GM21576 (cell line): ENCODE measurements at regions not wholly inside any gene's neighbourhood (a gene's known extent, or its start where the extent isn't known, plus 50 kb on each side); places are given as distances from the start of the nearest gene placed in this dataset.
A peak's percentile ranks its signal among the peaks of the same experiment; 100 is the strongest.

ENCODE experiments used
- ATAC-seq: cut with Tn5 transposase; IDR thresholded peaks from one replicate; pipeline ENCODE4 v1.9.1; 2021; ENCODE audit warnings: mild to moderate bottlenecking, moderate library complexity; ENCODE audit not compliant: unreplicated experiment

DNA sequence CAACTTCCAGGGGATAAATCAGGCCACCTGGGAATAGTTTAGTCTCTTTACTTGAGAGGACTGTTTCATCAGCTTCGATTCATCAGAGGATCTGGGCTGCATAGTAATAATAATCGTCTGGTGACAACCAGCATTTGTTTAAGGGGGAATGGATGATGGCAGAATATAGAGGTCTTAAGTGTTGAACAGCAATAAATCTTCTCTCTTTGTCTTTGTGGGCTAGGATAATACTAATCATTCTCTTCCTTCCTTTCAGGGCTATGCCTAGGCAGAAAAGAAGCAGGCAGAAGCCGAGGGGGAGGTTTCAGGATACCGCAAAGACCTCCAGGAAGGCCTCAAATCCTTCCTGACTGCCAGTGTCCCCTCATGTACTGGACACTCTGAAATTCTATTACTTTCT is 150.4 kb upstream of the GAREM1 start:
- no peak for ATAC-seq

DNA sequence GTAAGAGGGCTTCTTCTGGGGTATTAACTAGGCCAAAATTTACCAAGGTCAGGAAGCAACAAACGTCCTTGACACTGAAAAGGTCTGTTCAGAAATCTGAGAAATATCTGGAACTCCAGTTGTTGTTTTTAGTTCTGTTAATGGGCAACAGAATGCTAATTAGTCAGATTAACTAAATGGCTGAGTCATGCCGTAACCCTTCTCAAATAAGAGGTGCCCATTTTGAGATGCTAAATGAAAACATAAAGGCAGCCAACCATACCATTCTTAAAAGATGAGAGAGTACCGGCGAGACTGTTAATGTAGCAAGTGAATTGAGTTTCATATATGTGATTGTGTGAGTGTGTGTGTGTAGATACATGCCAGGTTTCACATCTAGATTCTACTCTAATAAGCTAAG is 147.9 kb upstream of the GAREM1 start:
- ATAC-seq, result no peak

DNA sequence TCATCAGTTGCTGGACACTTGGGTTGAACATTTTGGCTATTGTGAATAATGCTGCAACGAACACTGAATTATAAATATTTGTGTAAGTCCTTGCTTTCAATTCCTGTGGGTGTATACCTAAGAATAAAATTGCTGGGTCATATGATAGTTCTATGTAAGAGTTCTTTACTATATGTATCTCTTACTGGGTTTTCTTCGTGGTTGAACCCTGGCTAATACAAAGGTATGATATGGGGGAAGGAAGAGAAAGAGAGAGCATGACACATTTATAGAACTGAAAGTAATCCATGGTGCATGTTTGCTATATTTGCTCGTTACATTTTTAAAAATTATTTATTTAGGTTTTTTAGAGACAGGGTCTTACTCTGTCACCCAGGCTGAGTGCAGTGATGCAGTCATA is 143.1 kb upstream of the GAREM1 start:
- no peak for ATAC-seq

DNA sequence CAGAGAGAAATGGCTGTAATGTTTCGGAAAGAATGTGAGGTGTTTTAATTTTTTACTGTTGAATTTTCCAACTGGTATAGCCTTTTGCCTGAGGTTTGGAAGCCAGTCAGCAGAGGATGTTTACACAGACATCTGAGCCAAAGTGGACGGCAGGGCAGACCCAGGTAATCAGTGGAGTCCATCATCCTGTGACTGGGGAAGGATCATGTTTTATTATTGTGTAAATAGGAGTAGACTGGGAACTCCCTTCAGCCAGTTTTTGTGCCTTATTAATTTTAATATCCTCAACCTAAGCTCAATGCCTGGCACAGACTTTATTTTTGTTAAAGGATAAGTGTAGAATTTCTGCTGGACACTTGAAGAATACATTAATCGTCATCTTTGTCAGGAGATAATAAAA is 142.0 kb upstream of the GAREM1 start:
- no peak for ATAC-seq

DNA sequence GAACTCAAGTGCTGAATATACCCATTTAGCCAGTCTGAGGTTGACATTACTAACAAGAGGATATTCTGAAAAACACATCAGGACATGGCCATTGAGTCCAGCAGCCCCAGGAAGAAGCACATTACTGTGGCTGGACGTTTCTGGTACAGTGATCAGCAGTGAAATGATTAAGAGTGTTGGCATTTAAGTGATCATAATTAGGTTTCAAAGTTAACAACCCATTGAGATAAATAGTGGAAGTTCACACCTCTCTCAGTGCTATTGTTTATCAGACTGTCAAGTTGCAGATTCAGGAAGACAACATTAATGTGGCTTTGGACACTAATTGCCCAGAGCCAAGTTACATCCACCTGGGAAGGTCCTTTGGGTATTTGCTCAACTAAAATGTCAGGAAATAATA is 139.5 kb upstream of the GAREM1 start:
- ATAC-seq, result no peak

DNA sequence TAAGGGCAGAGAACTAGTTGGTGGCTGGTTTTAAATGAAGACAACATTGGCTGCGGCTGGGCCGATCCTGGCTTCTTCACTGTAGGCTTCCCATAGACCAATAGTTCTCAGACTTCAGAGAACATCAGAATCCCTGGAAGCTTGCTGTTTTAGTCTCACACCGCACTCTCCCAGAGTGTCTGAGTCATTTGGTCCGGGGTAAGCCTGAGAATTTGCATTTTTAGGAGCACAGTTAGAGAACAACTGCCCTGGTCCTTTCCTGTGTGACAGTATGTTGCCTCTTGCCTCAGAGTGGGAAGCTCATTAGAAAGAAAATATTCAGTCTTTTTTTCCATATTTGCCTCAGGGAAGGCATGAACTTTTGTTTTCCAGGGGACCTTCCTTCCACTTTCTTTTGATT is 137.1 kb upstream of the GAREM1 start:
- no peak for ATAC-seq

DNA sequence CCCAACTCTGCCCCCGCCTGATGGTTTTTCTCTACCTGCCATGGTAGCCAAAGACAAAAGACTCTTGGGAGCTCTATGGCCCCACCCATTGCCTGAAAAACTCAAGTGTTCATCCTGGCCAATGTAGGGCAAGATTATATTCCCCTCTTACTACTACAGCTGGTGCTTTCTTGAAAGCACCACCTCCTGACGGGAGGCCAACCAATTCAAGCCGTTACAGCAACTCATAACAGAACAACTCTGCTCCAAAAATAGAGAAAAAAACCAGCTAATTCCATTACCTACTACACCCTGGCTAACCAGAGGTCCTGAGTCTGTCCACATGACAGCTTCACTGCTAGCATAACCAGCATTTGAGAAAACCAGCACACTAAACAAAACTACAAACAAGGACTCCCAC is 127.5 kb upstream of the GAREM1 start:
- ATAC-seq, result no peak

DNA sequence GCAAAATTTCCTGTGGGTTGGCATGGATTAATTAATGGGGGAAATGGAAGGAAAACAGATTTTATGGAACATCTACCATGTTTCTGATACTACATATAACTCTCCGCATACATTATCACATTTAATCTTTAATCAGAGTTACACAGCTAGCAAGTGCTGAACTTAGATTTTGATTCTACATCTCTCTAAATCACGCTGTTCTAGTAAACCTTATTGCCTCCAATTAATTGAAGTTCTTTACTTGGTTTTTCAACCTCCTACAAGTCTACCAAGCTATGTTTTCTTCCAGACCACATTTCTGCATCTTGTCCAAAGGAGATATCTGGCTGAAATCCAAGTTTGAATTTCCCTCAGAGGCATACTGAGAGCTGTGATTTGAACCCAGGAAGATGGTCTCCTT is 125.8 kb upstream of the GAREM1 start:
- no peak for ATAC-seq

DNA sequence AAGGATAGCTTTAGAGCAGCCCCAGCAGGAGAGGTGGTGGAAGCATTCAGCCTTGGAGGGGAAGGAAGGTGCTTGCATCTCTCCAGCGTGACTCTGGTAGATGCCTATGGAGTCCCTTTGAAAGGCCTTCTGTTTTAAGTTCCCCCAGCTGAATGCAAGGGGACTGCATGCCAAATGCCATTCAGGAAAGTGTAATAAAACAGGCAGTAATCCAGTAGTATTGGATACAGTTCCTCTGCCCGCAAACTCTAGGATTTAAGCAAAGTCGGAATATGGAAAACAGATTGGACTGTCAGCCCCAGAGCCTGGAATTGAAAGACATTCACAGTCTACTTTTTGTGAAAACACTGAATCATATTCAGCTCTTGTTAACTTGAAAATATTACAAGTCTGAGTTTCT is 125.2 kb upstream of the GAREM1 start:
- ATAC-seq, result no peak

DNA sequence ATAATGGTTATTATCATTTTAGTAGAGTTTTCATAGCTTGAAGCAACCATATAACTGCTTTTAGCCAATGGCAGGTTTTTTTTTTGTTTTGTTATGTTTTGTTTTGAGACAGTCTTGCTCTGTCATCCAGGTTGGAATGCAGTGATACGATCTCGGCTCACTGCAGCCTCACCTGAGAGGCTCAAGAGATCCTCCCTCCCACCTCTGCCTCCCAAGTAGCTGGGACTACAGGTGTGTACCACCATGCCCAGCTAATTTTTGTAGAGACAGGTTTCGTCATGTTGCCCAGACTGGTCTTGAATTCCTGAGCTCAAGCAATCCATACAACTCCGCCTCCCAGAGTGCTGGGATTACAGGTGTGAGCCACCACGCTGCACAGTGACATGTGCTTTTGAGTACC is 117.5 kb upstream of the GAREM1 start:
- no peak for ATAC-seq

DNA sequence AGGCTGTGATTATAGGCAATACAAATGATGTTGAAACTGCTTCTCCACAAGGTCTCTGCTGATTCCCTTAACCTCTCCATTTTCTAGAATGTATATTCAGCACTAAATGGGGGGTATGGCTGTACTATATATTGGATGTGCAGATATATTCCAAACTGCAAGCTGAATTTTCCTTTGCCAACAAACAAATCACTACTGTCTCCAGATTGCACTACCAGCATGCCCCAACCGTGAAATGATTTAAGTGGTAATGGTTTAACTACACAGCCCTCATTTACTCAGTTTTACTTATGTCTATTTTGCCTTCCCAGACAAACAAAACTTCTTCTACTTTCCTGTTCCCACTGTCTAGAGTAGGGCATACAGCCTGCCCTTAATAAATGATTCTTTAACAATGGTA is 112.7 kb upstream of the GAREM1 start:
- no peak for ATAC-seq

DNA sequence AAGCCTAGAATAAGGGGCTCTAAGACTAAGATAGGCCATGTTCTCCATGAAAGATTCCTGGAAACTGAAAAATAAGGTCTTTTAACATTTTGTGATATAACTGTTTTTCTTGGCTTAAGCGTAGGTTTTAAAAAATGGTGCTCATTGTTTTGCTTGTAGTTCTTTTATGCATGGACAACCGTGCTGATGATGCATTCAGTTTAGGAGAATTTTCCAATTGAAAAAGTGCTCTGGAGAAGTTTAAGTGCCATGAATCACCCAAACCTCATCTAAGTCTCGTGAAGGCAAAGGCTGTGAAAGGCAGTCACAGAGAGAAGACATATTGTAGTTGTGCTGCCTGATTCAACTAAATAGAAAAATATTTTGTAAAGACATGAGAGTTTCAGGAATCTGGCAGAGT is 111.8 kb upstream of the GAREM1 start:
- no peak for ATAC-seq

DNA sequence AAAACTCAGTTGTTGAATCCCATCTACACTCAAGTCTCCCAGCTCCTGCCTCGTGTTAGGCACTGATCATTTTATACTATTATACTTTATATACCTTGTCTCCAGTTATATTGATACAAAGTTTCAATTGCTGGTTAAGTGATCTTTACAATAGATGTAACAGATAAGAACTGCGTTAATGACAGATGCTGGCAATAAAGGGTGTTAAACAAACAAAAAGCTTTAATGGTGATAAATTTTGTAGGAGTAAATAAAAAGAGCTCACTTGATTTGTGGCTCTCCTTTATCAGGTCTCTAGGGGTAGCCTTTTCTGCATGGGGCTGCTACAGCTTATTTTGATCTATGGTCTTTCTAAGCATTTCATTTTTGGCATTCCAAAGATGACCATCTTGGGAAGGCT is 106.9 kb upstream of the GAREM1 start:
- ATAC-seq, result no peak

DNA sequence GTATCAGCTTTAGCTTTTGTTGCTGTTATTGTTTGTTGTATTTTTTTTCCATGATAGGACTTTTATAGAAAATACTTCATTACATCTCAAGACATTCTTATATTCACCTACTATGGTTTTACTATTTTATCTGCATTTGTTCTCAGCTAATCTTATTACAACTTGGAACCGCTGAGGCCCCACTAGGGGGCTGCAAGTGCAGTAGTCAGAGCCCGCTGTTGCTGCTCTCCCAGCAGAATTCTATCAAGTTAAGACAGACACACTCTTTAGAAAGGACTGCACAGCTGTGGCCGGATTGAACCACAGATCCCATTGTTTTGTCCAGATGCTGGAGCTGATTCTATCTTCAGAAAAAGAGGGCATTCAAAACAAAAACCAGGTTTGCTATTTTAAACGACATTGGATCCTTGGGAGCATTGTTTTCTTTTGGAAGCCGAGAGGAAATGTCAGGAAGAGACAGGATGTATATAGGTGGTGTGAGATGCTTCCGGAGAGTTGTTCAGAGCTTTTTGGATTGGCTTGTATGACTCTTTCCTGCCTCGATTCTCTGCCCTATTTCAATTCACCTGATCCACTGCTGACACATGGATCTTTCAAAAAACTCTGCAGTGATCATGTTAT is 105.7 kb upstream of the GAREM1 start:
- no peak for ATAC-seq

DNA sequence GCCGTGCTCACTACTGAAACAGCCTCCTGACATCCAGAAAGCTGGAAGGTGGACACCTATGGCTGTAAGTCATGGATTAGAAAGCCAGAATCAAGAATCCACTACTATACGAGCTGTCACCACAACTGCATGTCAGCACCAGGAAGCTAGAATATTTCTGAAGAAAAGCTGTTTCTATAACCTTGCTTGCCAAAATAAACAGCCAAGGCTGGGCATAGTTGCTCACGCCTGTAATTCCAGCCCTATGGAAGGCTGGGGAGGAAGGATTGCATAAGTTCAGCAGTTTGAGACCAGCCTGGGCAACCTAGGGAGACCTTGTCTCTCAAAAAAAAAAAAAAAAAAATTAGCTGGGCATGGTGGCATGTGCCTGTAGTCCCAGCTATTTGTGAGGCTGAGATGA is 96.3 kb upstream of the GAREM1 start:
- no peak for ATAC-seq

DNA sequence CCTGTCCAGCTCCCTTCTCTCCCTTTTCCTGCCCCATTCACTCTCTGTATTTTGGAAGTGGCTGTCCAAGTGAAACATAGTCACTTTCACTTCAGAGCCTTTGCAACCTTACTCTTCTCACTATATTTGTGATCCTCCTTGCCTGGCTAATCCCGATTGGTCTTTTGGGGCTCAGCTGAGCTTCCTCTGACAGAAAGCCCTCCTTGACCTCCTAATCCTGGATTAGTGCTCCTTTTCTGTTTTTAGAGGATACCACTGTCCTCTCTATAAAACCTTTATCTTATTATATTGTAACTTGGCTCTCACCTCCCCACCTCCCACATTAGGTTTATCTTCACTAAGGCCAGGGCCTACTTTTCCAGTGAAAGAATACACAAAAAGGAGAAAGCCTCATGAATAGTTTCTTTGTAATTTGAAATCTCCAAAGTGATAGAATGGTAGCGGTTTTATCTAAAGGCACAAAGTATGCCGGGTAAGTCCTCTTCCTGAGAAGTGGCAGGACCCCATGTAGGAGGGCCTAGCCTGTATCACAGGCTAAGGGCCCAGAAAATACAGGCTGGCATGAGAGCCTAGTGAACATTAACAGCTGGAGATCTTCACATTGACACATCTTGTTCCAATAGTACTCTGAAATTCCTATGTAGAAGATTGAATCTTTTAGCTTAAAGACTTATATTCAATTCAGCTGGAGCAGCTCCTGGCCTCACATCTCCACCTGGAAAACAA is 83.1 kb upstream of the GAREM1 start:
- ATAC-seq, result no peak

DNA sequence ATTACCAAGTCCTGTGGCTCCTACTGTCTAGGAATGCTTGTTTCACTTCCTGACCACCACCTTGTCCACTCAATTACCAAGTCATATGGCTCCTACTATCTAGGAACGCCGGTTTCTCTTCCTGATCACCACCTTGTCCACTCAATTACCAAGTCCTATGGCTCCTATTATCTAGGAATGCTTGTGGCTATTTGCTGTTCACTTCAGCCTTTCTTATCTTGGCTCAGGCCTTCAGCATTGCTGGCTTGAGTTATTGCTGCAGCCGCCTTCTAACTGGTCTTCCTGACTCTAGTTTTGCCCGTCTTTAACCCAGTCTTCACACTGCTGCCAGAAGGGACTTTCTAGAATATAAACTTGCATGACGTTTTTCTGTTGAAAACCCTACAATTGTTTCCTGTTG is 82.5 kb upstream of the GAREM1 start:
- ATAC-seq, result no peak

DNA sequence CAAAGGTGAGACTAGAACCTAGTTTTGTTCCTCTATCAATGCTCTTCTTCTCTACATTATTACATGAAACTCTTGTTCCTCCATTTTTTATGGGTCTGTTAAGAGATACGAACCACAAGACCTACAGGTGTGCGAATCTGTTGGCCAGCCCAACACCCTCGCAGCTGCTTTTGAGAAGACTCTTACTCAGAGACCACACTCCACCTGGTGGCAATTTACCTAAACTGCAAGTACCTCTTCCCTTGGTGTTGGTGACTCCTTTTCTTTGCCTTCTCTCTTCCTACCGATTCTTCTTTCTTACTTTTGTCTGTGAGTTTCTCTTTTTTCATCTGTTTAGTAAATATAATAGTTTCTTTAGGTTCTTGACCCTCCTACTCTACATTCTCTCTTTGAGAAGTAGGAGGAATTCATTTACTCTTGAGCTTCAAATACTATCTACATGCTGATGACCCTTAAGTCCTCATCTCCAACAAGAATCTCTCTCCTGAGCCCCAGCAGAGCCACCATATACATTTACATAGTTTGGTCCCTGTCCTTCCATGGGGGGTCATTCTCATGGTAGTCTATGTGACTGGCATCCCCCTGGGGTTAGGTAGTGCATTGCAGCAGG is 81.8 kb upstream of the GAREM1 start:
- peak; percentile 89 for ATAC-seq

DNA sequence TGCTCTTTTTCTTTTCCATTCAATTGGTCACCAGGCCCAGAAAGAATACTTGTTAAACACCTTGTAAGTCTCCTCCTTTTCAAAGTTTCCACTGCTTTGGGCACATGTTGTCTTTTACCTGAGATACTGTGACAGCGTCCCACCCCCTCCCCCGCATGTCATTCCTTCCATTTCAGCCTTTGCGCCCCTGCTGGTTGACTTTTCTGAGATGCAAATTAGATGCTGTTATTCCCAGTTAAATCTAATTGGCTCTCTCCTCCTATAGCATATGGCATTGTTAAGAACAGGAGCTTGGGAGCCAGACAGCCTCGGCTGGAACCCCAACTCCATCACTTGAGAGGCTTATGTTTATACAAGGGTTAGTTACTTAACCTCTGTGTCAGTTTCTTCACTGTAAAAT is 80.3 kb upstream of the GAREM1 start:
- no peak for ATAC-seq

DNA sequence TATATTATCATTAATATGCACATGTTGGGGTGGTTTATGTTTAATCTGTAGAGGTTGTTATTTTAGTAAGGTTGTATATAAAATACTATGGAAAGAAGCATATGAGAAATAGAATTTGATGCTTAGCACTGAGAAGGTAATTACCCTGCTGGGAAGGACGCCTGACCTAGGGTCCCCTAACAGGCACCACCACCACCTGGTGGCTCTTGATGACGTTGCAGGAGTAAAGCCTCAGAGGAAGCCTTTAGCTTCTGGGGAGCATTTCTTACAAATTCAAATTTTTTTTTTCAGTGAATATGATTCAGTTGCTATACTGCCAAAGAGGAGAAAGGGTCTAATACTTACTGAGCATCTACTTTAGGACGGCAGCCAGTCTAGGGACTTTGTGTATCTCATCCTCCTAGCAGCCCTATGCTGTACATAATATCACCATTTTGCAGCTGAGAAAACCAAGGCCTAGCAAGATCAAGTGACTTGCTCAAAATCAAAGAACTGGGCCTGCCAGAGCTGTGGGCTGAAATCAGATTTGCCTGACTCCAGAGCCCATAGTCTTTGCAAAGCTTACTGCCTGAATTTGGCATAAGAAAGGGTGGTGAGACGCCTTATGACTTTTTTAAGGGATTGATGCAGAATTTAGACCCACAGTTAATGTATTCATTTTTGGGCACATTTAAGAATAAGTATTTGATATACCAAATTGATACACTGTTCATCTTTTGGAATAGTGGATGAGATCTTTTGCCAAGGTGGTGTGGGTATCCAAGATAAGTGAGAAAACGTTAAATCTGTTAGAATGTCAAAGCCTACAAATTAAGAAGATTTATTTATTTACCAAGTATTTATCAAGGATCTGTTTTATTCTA is 78.8 kb upstream of the GAREM1 start:
- ATAC-seq, result peak; percentile 80

DNA sequence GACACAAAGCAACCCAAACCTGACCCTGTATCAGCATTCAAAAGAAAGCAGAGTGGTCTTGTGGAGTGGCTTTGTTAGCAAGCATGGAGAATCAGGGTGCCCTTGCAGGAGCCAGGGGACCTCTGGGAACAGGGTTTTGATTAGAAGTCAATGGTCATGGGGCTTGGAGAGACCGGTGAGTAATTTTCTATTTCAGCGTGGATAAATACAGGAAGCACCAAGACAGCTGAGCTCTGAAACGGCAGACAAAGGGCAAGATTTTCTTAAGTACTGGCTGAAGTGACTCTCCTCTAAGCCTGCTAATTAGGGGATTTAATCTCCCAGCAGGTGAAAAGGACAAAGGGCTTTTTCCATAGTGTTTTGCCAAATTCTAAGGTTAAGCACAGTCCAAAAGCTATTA is 78.0 kb upstream of the GAREM1 start:
- no peak for ATAC-seq

DNA sequence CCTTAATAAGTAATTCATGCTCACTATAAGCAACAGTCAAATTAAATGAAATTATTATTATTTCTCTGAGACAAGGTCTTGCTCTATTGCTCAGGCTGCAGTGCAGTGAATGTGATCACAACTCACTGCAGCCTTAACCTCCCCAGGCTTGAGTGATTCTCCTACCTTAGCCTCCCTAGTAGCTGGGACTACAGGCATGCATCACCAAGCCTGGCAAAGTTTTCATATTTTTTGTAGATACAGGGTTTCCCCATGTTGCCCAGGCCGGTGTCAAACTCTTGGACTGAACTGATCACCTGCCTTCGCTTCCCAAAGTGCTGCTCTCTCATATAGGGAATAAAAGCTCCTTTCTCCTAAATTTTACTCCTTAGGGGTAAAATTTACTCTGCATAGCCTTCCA is 74.9 kb upstream of the GAREM1 start:
- no peak for ATAC-seq
